ENCODE measurements at regions not wholly inside any gene's neighbourhood (a gene's known extent, or its start where the extent isn't known, plus 50 kb on each side); places are given as distances from the start of the nearest gene placed in this dataset.
"Not testable (repeated sequence)": the region's sequence is repeated elsewhere in the genome, so short reads cannot be mapped to it uniquely, and the experiment has no call there.

- H3K23ac ChIP-seq (ENCODE audit: insufficient read length, low read depth, low read length); H3K4me3 Mint-ChIP-seq; H3K79me1 ChIP-seq (ENCODE audit: insufficient read depth, low read depth, low read length, poor library complexity, severe bottlenecking); H3K27ac Mint-ChIP-seq; H3K4me1 ChIP-seq (ENCODE audit: insufficient read depth, low read length); H3K4me1 Mint-ChIP-seq; H4K91ac ChIP-seq (ENCODE audit: insufficient read length, low read depth, low read length); H3K36me3 Mint-ChIP-seq (ENCODE audit: insufficient read depth in 1 of 3, low read depth in 3 of 3); H3K9me3 ChIP-seq (ENCODE audit: control insufficient read depth, low read depth, low read length); H3K18ac ChIP-seq (ENCODE audit: insufficient read length, low read depth, low read length); H3K27me3 ChIP-seq (ENCODE audit: insufficient read depth, low read length); H4K5ac ChIP-seq (ENCODE audit: insufficient read length, low read depth, low read length); H2BK120ac ChIP-seq (ENCODE audit: low read depth, low read length, poor library complexity, severe bottlenecking); H4K20me1 ChIP-seq (ENCODE audit: control insufficient read depth, insufficient read depth, insufficient read length); H2BK15ac ChIP-seq (ENCODE audit: low read depth, low read length); H2AFZ ChIP-seq (ENCODE audit: low read length); H3K14ac ChIP-seq (ENCODE audit: insufficient read depth, low read length); H2BK5ac ChIP-seq (ENCODE audit: insufficient read length, low read length); H4K8ac ChIP-seq (replicated peaks; ENCODE audit: insufficient read length, low read depth, low read length); DNase-seq; H3T11ph ChIP-seq (ENCODE audit: low read length); H3K9ac ChIP-seq (ENCODE audit: extremely low read depth, insufficient read length, low read length); H3K4me2 ChIP-seq (ENCODE audit: insufficient read depth, insufficient read length, low read length); H2BK12ac ChIP-seq (ENCODE audit: insufficient read length, low read depth, low read length); H3K4ac ChIP-seq (ENCODE audit: low read depth, low read length); H3K27ac ChIP-seq (ENCODE audit: insufficient read length, low read depth, low read length); H3K23me2 ChIP-seq (ENCODE audit: insufficient read length, low read depth, low read length, poor library complexity, severe bottlenecking); H3K27me3 Mint-ChIP-seq (ENCODE audit: low read depth); H2BK20ac ChIP-seq (ENCODE audit: low read depth, low read length, poor library complexity, severe bottlenecking); H3K56ac ChIP-seq (ENCODE audit: insufficient read length, low read depth, low read length); H2AK5ac ChIP-seq (ENCODE audit: insufficient read length, low read length); H3K79me2 ChIP-seq (ENCODE audit: insufficient read depth, low read length): not testable (repeated sequence)
- no CpG with 5 or more reads among the region's 9 CpGs for WGBS (ENCODE audit: extremely low coverage, insufficient read length, low lambda C conversion rate)
- H3K9me3 Mint-ChIP-seq, result peaks cover 13 to 18% of the 10 kb centered on the region in 2 experiments
Measured at GRCh38 chr20:54782758-54783157, 307.4 kb downstream of the DOK5 start.

Data from H9 (cell line).